ENCODE measurements at regions not wholly inside any gene's neighbourhood (a gene's known extent, or its start where the extent isn't known, plus 50 kb on each side); places are given as distances from the start of the nearest gene placed in this dataset.
"Not testable (repeated sequence)": the region's sequence is repeated elsewhere in the genome, so short reads cannot be mapped to it uniquely, and the experiment has no call there.

DNA sequence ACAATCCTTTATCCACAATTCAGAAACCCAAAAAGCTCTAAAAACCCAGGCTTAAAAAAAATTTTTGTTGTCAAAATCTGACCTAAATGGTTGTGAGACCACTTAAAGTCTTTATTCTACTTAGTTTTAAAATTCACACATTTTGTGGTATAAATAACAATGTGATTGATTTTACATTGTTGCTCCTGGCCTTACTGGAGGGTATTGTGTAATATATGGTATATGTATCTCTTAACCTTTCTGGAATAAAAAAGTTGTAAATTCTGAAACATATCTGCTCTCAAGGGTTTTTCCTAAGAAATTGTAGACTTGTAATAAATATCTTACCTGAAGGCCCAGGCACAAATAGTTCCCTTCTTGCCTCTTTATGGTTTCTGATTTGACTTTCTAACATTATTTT, 73.3 kb upstream of the PNPT1 start:
- Mint-ChIP-seq H3K4me1 (peaks cover 26% of the 10 kb centered on the region), H3K27me3 (ENCODE audit: low read depth) (peaks cover 7% of the 10 kb centered on the region), H3K36me3 (no peaks in the 10 kb centered on the region), H3K4me3 (no peak overlapping the region), H3K27ac (no peak overlapping the region), H3K9me3 (peaks cover 4% of the 10 kb centered on the region)
- no peak for DNase-seq (ENCODE audit: low spot score in 2 of 2, unreplicated experiment in 2 of 2)
- no peak for TF ChIP-seq CTCF (IDR thresholded peaks at IDR 0.05; ENCODE audit: unreplicated experiment)

DNA sequence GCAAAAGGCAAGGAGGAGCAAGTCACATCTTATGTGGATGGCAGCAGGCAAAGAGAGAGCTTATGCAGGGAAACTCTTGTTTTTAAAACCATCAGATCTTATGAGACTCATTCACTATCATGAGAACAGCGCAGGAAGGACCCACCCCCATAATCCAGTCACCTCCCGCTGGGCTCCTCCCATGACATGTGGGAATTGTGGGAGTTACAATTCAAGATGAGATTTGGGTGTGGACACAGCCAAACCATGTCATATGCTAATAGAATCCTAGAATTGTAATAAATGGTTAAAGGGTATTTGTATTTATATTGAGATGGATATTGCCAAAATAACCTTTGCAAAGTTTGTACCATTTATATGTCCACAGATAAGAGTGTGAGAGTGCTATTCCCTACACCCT, 72.1 kb upstream of the PNPT1 start:
- H3K4me3 Mint-ChIP-seq; H3K27me3 Mint-ChIP-seq (ENCODE audit: low read depth); H3K9me3 Mint-ChIP-seq; H3K27ac Mint-ChIP-seq; DNase-seq (ENCODE audit: low spot score in 2 of 2, unreplicated experiment in 2 of 2); H3K36me3 Mint-ChIP-seq: not testable (repeated sequence)
- H3K4me1 Mint-ChIP-seq: peaks cover 30% of the 10 kb centered on the region

GRCh38 chr2:55763721-55764120, 70.1 kb upstream of the PNPT1 start:
- H3K4me3 Mint-ChIP-seq: no peak overlapping the region
- TF ChIP-seq CTCF (IDR thresholded peaks at IDR 0.05; ENCODE audit: unreplicated experiment): no peak
- H3K36me3 Mint-ChIP-seq: no peaks in the 10 kb centered on the region
- no peak for DNase-seq (ENCODE audit: low spot score in 2 of 2, unreplicated experiment in 2 of 2)
- H3K27ac Mint-ChIP-seq: peak overlapping the region; percentile 26
- no peaks in the 10 kb centered on the region for H3K27me3 Mint-ChIP-seq (ENCODE audit: low read depth)
- H3K4me1 Mint-ChIP-seq: peaks cover 22% of the 10 kb centered on the region
- peaks cover 4% of the 10 kb centered on the region for H3K9me3 Mint-ChIP-seq

DNA sequence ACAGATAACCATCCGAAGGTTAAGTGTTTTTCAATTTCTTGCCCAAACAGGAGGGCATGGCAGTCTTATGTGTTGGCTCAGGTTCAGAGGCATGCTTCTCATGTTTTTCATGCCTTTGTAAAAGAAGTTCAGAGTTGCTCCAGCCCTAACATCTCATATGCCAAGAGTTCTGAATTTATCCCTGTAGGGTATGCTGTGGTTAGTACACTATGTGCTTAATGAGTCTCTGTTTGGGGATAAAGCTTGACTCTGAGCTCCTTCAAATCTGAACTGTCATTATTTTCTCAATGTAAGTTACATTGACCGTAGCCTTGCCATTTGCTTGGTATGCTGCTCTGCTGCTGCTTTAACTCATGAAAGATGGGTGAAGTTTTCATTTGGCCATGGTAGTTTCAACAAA, 67.9 kb upstream of the PNPT1 start:
- Mint-ChIP-seq H3K27me3 (ENCODE audit: low read depth) (no peaks in the 10 kb centered on the region), H3K4me3 (no peak overlapping the region), H3K9me3 (peaks cover 4% of the 10 kb centered on the region), H3K27ac (peak overlapping the region; percentile 28), H3K36me3 (no peaks in the 10 kb centered on the region), H3K4me1 (peaks cover 20% of the 10 kb centered on the region)
- DNase-seq (ENCODE audit: low spot score in 2 of 2, unreplicated experiment in 2 of 2): no peak
- no peak for TF ChIP-seq CTCF (IDR thresholded peaks at IDR 0.05; ENCODE audit: unreplicated experiment)

- Mint-ChIP-seq H3K27ac (no peak overlapping the region), H3K4me1 (peaks cover 20% of the 10 kb centered on the region), H3K36me3 (no peaks in the 10 kb centered on the region), H3K9me3 (peaks cover 4% of the 10 kb centered on the region), H3K4me3 (no peak overlapping the region), H3K27me3 (ENCODE audit: low read depth) (no peaks in the 10 kb centered on the region)
- no peak for TF ChIP-seq CTCF (IDR thresholded peaks at IDR 0.05; ENCODE audit: unreplicated experiment)
- DNase-seq (ENCODE audit: low spot score in 2 of 2, unreplicated experiment in 2 of 2): no peak
These were observed 67.4 kb upstream of the PNPT1 start for GRCh38 chr2:55761024-55761423.

DNA sequence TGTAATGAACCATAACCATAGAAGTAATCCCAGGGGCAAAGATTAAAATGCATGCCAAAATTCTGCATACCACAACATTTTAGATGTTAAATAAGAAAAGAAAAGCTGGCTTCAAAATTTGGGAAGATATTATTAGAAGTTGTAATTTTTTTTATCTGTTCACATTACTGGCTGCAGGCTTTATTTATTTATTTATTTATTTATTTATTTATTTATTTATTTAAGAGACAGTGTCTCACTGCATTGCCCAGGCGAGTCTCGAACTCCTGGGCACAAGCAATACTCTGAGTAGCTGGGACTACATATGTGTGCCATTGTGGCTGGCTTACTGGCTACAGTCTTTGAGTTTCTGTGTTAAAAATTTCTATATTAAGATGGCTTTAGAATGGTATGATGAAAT, 66.5 kb upstream of the PNPT1 start:
- TF ChIP-seq CTCF (IDR thresholded peaks at IDR 0.05; ENCODE audit: unreplicated experiment): no peak
- H3K9me3 Mint-ChIP-seq: no peaks in the 10 kb centered on the region
- no peaks in the 10 kb centered on the region for H3K36me3 Mint-ChIP-seq
- H3K4me3 Mint-ChIP-seq: no peak overlapping the region
- H3K27me3 Mint-ChIP-seq (ENCODE audit: low read depth): no peaks in the 10 kb centered on the region
- H3K4me1 Mint-ChIP-seq: peaks cover 20% of the 10 kb centered on the region
- DNase-seq (ENCODE audit: low spot score in 2 of 2, unreplicated experiment in 2 of 2): no peak
- H3K27ac Mint-ChIP-seq: no peak overlapping the region

All from mesothelial cell of epicardium (in vitro differentiated cells).